ENCODE measurements at regions not wholly inside any gene's neighbourhood (a gene's known extent, or its start where the extent isn't known, plus 50 kb on each side); places are given as distances from the start of the nearest gene placed in this dataset.

DNA sequence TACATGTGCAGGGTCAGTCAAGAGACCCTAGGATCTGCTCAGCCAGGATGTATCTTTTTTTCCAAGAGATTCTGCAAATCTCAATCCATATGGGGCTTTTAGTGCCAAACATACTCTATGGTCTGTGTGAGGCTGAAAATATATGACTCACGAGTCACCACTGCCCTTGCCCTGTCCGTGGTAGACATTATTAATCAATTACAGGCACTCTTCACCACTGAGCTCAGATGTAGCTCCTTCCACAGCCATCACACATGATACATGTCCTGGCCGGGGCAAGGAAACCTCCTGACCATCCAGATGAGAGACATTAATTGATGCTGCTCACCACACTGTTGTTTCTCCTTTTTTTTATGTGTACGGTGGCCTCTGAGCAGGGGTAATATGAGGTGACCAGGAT is 90.2 kb upstream of the RET start:
- POLR2A ChIA-PET (ENCODE audit: low non-redundant PET), result no interaction called here
- TF ChIP-seq EZH2 (IDR thresholded peaks at IDR 0.05; ENCODE audit: borderline replicate concordance, low read depth, low read length, poor library complexity, severe bottlenecking), result no peak
- TF ChIP-seq, protein P1, sequence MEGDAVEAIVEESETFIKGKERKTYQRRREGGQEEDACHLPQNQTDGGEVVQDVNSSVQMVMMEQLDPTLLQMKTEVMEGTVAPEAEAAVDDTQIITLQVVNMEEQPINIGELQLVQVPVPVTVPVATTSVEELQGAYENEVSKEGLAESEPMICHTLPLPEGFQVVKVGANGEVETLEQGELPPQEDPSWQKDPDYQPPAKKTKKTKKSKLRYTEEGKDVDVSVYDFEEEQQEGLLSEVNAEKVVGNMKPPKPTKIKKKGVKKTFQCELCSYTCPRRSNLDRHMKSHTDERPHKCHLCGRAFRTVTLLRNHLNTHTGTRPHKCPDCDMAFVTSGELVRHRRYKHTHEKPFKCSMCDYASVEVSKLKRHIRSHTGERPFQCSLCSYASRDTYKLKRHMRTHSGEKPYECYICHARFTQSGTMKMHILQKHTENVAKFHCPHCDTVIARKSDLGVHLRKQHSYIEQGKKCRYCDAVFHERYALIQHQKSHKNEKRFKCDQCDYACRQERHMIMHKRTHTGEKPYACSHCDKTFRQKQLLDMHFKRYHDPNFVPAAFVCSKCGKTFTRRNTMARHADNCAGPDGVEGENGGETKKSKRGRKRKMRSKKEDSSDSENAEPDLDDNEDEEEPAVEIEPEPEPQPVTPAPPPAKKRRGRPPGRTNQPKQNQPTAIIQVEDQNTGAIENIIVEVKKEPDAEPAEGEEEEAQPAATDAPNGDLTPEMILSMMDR (conservative IDR thresholded peaks at IDR 0.05; ENCODE audit: low read depth, low read length), result no peak
- no peak overlapping the region for H3K27ac ChIP-seq (ENCODE audit: low read depth, low read length, poor library complexity, severe bottlenecking)
- no peaks in the 10 kb centered on the region for H3K4me1 ChIP-seq (ENCODE audit: insufficient read depth, low read length, poor library complexity, severe bottlenecking)
- no TSS peak for BruUV-seq (replicated peaks)
- no peaks in the 10 kb centered on the region for H3K36me3 ChIP-seq (ENCODE audit: insufficient read depth, low read length, poor library complexity, severe bottlenecking)
- H3K4me3 ChIP-seq (ENCODE audit: low read depth, low read length, poor library complexity, severe bottlenecking), result no peak overlapping the region
- no peaks in the 10 kb centered on the region for H3K9me3 ChIP-seq (ENCODE audit: low read depth, low read length, poor library complexity, severe bottlenecking)
- intact Hi-C loops (cut with micrococcal nuclease; ENCODE audit: unreplicated experiment), result no loop called here
- H3K27me3 ChIP-seq (replicated peaks; ENCODE audit: insufficient read depth, low read depth, low read length, poor library complexity), result no peaks in the 10 kb centered on the region
- DNase-seq (ENCODE audit: low spot score), result no peak
- CTCF ChIA-PET, result no interaction called here

DNA sequence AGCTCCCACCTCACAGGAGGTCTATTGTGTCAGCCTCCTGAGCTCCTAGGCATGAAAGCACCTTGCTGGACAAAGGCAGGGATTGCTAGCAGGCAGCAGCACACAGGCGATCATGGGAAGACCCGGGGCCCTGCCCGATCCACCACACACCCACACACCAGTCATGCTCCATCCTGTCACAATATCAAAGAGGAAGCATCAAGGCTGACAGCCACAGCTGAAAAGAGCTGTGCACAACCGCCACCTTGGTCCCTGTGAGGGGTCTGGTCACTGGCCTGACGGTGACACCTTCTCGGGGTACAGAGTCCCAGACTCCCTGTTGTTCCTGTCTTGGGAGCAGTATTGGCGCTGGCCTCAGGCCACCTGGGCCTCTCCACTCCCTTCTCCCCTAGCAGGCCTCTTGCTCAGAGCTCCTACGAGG is 89.7 kb upstream of the RET start:
- BruUV-seq (replicated peaks), result no TSS peak
- no peak overlapping the region for H3K4me3 ChIP-seq (ENCODE audit: low read depth, low read length, poor library complexity, severe bottlenecking)
- DNase-seq (ENCODE audit: low spot score), result no peak
- no peak for TF ChIP-seq EZH2 (IDR thresholded peaks at IDR 0.05; ENCODE audit: borderline replicate concordance, low read depth, low read length, poor library complexity, severe bottlenecking)
- TF ChIP-seq, protein P1 (conservative IDR thresholded peaks at IDR 0.05; ENCODE audit: low read depth, low read length), result no peak
- POLR2A ChIA-PET (ENCODE audit: low non-redundant PET), result no interaction called here
- CTCF ChIA-PET, result no interaction called here
- H3K36me3 ChIP-seq (ENCODE audit: insufficient read depth, low read length, poor library complexity, severe bottlenecking), result no peaks in the 10 kb centered on the region
- H3K9me3 ChIP-seq (ENCODE audit: low read depth, low read length, poor library complexity, severe bottlenecking), result no peaks in the 10 kb centered on the region
- no peaks in the 10 kb centered on the region for H3K27me3 ChIP-seq (replicated peaks; ENCODE audit: insufficient read depth, low read depth, low read length, poor library complexity)
- no peaks in the 10 kb centered on the region for H3K4me1 ChIP-seq (ENCODE audit: insufficient read depth, low read length, poor library complexity, severe bottlenecking)
- intact Hi-C loops (cut with micrococcal nuclease; ENCODE audit: unreplicated experiment), result no loop called here
- H3K27ac ChIP-seq (ENCODE audit: low read depth, low read length, poor library complexity, severe bottlenecking), result no peak overlapping the region

DNA sequence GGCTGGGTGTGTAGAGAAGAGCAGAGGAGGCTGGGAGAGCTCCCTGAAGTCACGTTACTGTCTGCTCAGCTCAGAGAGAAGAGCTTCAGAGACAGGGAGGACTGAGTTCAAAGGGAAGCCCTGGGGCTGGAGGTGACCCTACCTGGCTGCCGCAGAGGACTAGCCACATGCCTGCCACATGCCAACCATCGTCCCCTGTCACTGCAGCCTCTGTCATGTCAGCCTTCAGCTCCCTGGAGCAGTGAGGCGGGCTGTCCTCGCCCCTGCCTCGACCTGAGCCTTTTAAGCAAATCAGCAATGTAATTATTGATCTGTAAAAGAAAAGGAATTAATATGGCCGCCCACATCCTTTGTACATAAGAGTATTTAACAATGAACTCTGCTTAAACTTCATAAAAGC is 89.3 kb upstream of the RET start:
- no peak for DNase-seq (ENCODE audit: low spot score)
- no peaks in the 10 kb centered on the region for H3K9me3 ChIP-seq (ENCODE audit: low read depth, low read length, poor library complexity, severe bottlenecking)
- intact Hi-C loops (cut with micrococcal nuclease; ENCODE audit: unreplicated experiment), result no loop called here
- H3K27me3 ChIP-seq (replicated peaks; ENCODE audit: insufficient read depth, low read depth, low read length, poor library complexity), result no peaks in the 10 kb centered on the region
- H3K27ac ChIP-seq (ENCODE audit: low read depth, low read length, poor library complexity, severe bottlenecking), result no peak overlapping the region
- no peaks in the 10 kb centered on the region for H3K36me3 ChIP-seq (ENCODE audit: insufficient read depth, low read length, poor library complexity, severe bottlenecking)
- no peaks in the 10 kb centered on the region for H3K4me1 ChIP-seq (ENCODE audit: insufficient read depth, low read length, poor library complexity, severe bottlenecking)
- ChIA-PET POLR2A (ENCODE audit: low non-redundant PET) (no interaction called here), CTCF (no interaction called here)
- BruUV-seq (replicated peaks), result no TSS peak
- no peak overlapping the region for H3K4me3 ChIP-seq (ENCODE audit: low read depth, low read length, poor library complexity, severe bottlenecking)
- no peak for TF ChIP-seq EZH2 (IDR thresholded peaks at IDR 0.05; ENCODE audit: borderline replicate concordance, low read depth, low read length, poor library complexity, severe bottlenecking)
- TF ChIP-seq, protein P1 (conservative IDR thresholded peaks at IDR 0.05; ENCODE audit: low read depth, low read length), result no peak

Data from A673 (cell line).